ENCODE measurements at regions not wholly inside any gene's neighbourhood (a gene's known extent, or its start where the extent isn't known, plus 50 kb on each side); places are given as distances from the start of the nearest gene placed in this dataset.

DNA sequence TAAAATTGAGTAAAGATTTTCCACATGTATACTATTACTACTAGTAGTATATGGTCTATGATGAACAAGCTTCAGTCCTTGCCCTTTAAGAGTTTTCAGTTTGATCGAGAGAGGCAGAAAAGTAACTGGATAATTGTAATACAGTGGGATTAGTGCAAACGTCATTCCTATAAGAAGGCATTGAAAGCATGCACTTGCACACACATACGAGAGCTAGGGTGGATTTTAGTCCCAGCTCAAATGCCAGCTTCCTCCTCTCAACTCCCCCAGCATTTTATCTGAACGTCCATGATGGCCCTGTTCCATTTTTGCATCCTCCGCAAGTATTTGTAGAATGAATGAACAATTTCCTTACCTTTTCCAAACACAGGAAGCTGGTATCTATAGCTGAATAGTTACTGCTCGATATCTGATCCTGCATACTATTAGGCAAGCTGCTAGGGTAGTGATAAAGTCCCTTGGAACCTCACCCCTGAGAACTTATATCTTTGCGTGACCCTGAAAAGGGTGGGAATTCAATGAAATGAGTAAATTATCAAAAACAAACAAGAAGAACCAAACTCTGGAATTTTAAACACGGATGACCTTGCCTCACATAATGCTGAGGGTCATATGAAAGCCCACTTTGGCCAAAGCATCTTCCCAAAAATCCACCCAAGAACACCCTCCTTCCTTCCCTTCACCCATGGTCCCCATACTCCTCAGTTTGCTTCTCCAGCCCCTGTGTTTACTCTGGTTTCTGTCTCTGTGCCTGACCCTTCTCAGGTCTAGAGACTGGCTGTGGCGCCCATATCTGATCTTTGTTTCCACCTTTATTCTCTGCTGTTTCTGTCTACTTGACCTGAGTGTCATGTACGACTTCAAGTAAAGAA, 60.5 kb downstream of the TMEM100 start:
- Mint-ChIP-seq H3K4me1 (no peaks in the 10 kb centered on the region), H3K27me3 (ENCODE audit: low read depth in 2 of 2) (peaks cover 3 to 15% of the 10 kb centered on the region in 2 donors), H3K9me3 (no peaks in the 10 kb centered on the region), H3K27ac (no peak overlapping the region), H3K36me3 (no peaks in the 10 kb centered on the region), H3K4me3 (no peak overlapping the region)
- no peak overlapping the region for H3K4me3 ChIP-seq (ENCODE audit: low read length)
- no peaks in the 10 kb centered on the region for H3K4me1 ChIP-seq (ENCODE audit: control insufficient read depth, insufficient read depth, low read length)
- DNase-seq, result no peak
- no peak overlapping the region for H3K27ac ChIP-seq (ENCODE audit: low read length)
- intact Hi-C loops (cut with micrococcal nuclease), result no loop called here
- H3K9me3 ChIP-seq (ENCODE audit: control insufficient read depth, insufficient read depth, low read length), result no peaks in the 10 kb centered on the region
- 86% methylated on average over 8 of the region's 10 CpGs for WGBS (ENCODE audit: insufficient coverage)
- TF ChIP-seq, protein P1, sequence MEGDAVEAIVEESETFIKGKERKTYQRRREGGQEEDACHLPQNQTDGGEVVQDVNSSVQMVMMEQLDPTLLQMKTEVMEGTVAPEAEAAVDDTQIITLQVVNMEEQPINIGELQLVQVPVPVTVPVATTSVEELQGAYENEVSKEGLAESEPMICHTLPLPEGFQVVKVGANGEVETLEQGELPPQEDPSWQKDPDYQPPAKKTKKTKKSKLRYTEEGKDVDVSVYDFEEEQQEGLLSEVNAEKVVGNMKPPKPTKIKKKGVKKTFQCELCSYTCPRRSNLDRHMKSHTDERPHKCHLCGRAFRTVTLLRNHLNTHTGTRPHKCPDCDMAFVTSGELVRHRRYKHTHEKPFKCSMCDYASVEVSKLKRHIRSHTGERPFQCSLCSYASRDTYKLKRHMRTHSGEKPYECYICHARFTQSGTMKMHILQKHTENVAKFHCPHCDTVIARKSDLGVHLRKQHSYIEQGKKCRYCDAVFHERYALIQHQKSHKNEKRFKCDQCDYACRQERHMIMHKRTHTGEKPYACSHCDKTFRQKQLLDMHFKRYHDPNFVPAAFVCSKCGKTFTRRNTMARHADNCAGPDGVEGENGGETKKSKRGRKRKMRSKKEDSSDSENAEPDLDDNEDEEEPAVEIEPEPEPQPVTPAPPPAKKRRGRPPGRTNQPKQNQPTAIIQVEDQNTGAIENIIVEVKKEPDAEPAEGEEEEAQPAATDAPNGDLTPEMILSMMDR (IDR thresholded peaks at IDR 0.05), result no peak
- H3K27me3 ChIP-seq (ENCODE audit: control insufficient read depth, insufficient read depth, low read length), result no peaks in the 10 kb centered on the region
- no peaks in the 10 kb centered on the region for H3K36me3 ChIP-seq (ENCODE audit: control insufficient read depth, insufficient read depth, low read length)
- ATAC-seq, result no peak

DNA sequence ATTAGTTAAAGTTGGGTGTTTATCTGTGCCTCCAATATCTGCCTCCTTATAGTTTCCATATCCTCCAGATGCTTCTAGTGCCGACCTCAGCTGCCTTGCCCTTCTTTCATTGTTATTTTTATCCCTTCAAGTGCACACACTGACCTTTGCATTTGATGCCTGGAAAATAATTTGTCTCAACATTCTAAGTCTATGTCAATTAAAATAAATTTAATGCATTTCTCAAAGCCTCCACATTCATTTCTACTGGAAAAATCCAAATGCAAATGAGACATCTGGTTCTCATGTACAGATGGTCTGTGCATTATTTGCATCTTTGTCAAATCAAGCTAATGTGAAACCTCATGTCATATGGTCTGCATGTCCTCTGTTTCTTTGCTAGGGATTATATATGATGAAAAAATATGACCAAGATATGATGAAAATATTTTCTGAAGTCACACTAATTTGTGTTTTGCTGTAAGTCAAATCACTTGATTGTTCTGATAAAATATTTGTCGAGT, 61.4 kb downstream of the TMEM100 start:
- Mint-ChIP-seq H3K27me3 (ENCODE audit: low read depth in 2 of 2) (peaks cover 0 to 19% of the 10 kb centered on the region in 2 donors), H3K4me3 (no peak overlapping the region), H3K9me3 (no peaks in the 10 kb centered on the region), H3K4me1 (no peaks in the 10 kb centered on the region), H3K36me3 (no peaks in the 10 kb centered on the region), H3K27ac (no peak overlapping the region)
- intact Hi-C loops (cut with micrococcal nuclease), result no loop called here
- H3K4me3 ChIP-seq (ENCODE audit: low read length), result no peak overlapping the region
- ATAC-seq, result no peak
- H3K27ac ChIP-seq (ENCODE audit: low read length), result no peak overlapping the region
- TF ChIP-seq, protein P1 (IDR thresholded peaks at IDR 0.05), result no peak
- no peak for DNase-seq
- WGBS (ENCODE audit: insufficient coverage), result 74% methylated on average over 2 of the region's 2 CpGs
- no peaks in the 10 kb centered on the region for H3K4me1 ChIP-seq (ENCODE audit: control insufficient read depth, insufficient read depth, low read length)
- H3K9me3 ChIP-seq (ENCODE audit: control insufficient read depth, insufficient read depth, low read length), result no peaks in the 10 kb centered on the region
- no peaks in the 10 kb centered on the region for H3K36me3 ChIP-seq (ENCODE audit: control insufficient read depth, insufficient read depth, low read length)
- no peaks in the 10 kb centered on the region for H3K27me3 ChIP-seq (ENCODE audit: control insufficient read depth, insufficient read depth, low read length)

DNA sequence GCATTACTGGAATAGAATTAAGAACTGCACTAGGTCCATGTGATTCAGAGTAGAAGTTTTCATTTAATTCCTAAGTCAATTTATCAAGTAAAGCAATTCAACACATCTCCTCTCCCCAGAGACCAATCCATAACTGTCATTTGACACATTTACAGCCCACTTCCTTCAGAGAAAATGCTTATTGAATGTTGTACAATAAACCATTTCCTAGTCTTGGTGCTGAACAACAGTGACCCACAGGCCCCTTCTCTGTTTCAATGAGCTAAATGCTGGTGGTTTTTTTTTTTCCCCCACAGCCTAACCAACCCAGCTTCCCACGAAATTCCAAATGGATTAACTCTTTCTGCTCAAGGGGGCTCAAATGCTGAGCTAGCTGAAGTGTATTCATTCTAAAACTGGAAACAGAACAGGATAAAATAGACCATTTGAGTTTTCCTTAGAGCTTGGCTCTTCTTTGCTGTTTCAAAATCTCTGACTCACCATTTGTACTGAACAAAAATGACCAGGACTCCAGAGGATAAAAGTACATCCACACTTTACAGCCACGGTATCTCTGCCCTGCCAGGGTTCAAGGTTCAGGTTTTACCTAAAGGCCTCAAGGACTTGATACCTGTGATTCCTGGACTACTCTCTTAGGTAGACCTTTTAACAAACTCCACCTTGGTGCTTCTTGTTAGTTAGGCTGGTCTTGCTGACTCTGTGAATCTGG, 62.3 kb downstream of the TMEM100 start:
- ATAC-seq, result no peak

More for the DNA sequence above, 62.3 kb downstream of the TMEM100 start:
- Histone ChIP-seq H3K4me3 (ENCODE audit: low read length) (no peak overlapping the region), H3K9me3 (ENCODE audit: control insufficient read depth, insufficient read depth, low read length) (no peaks in the 10 kb centered on the region), H3K36me3 (ENCODE audit: control insufficient read depth, insufficient read depth, low read length) (no peaks in the 10 kb centered on the region), H3K27me3 (ENCODE audit: control insufficient read depth, insufficient read depth, low read length) (no peaks in the 10 kb centered on the region), H3K4me1 (ENCODE audit: control insufficient read depth, insufficient read depth, low read length) (no peaks in the 10 kb centered on the region), H3K27ac (ENCODE audit: low read length) (no peak overlapping the region)
- TF ChIP-seq, protein P1 (IDR thresholded peaks at IDR 0.05), result no peak
- no peak overlapping the region for H3K4me3 Mint-ChIP-seq
- 35% methylated on average over 2 of the region's 2 CpGs for WGBS (ENCODE audit: insufficient coverage)
- H3K27me3 Mint-ChIP-seq (ENCODE audit: low read depth in 2 of 2), result peaks cover under 1 to 19% of the 10 kb centered on the region in 2 donors
- intact Hi-C loops (cut with micrococcal nuclease), result no loop called here
- no peaks in the 10 kb centered on the region for H3K9me3 Mint-ChIP-seq
- DNase-seq, result no peak
- H3K27ac Mint-ChIP-seq, result no peak overlapping the region
- H3K36me3 Mint-ChIP-seq, result no peaks in the 10 kb centered on the region
- no peaks in the 10 kb centered on the region for H3K4me1 Mint-ChIP-seq
